Upper lobe of left lung (tissue), 6 donors: ENCODE measurements at regions not wholly inside any gene's neighbourhood (a gene's known extent, or its start where the extent isn't known, plus 50 kb on each side); places are given as distances from the start of the nearest gene placed in this dataset.

Source experiments
- ATAC-seq, 2 donors: fragments of 200-7000 bp; cut with Tn5 transposase; one replicate each; pipeline ENCODE4 v1.9.1; 2022; ENCODE audit warnings: mild to moderate bottlenecking in 2 of 2, moderate library complexity in 2 of 2; ENCODE audit not compliant: low FRiP score in 2 of 2
- DNase-seq, 2 donors: peaks; one replicate each; pipeline ENCODE4 v3.0.0-alpha.2; 2019 to 2020
- H3K27ac ChIP-seq, 4 donors: fragments of 200-600 bp; sonication (generic); one replicate each; pipeline ENCODE4 v1.5.1; 2016 to 2019
- H3K27me3 ChIP-seq, 4 donors: fragments of 200-600 bp; sonication (generic); one replicate each; pipeline ENCODE4 v1.5.1; 2017 to 2019
- H3K36me3 ChIP-seq, 4 donors: fragments of 200-600 bp; sonication (generic); one replicate each; pipeline ENCODE4 v1.5.1; 2016 to 2019
- H3K4me1 ChIP-seq, 4 donors: fragments of 200-600 bp; sonication (generic); one replicate each; pipeline ENCODE4 v1.5.1; 2018 to 2019
- H3K4me3 ChIP-seq, 4 donors: fragments of 200-600 bp; sonication (generic); one replicate each; pipeline ENCODE4 v1.5.1; 2017 to 2019; ENCODE audit warnings: mild to moderate bottlenecking in 2 of 4, moderate library complexity in 1 of 4
- H3K9me3 ChIP-seq, 4 donors: fragments of 200-600 bp; sonication (generic); one replicate each; pipeline ENCODE4 v1.5.1; 2018 to 2019
- CTCF ChIP-seq, 6 experiments: fragments of 450-650 bp in 4 of 6; fragments of 200-600 bp in 2 of 6; sonication (generic) in 2 of 6; IDR thresholded peaks; one replicate each; pipeline ENCODE4 v1.5.1; 2016 to 2019; ENCODE audit warnings: antibody characterized with exemption in 6 of 6
- EP300 ChIP-seq, 4 donors: sonication (generic); formaldehyde crosslinking; IDR thresholded peaks; one replicate each; pipeline ENCODE4 v1.5.1; 2017; ENCODE audit warnings: antibody characterized with exemption in 4 of 4, control low read depth in 2 of 4
- POLR2A ChIP-seq, 4 donors: fragments of 450-650 bp; IDR thresholded peaks; one replicate each; pipeline ENCODE4 v1.5.1; 2016 to 2017; ENCODE audit warnings: antibody characterized with exemption in 4 of 4, mild to moderate bottlenecking in 2 of 4
- POLR2AphosphoS5 ChIP-seq, 2 donors: sonication (generic); formaldehyde crosslinking; IDR thresholded peaks; one replicate each; pipeline ENCODE4 v1.5.1; 2017; ENCODE audit warnings: antibody characterized with exemption in 2 of 2
- WGBS, 2 donors: methylation state at CpG; one replicate each; pipeline ENCODE4 v1.1.5; 2017 to 2018; 5-methylcytosine and 5-hydroxymethylcytosine counted together
- donor health status: DM: no; HTN: no; CAD: no; lungs with moderate emphysema.
- donor health status: DM: no; HTN: yes; CAD: no; lungs with severe emphysema.

GRCh38 chr3:27827041-27827440 is 104.9 kb upstream of the EOMES start:
- H3K4me3 ChIP-seq: no peak overlapping the region
- H3K36me3 ChIP-seq: no peaks in the 10 kb centered on the region
- 68 to 86% methylated on average over 3 of the region's 3 CpGs for WGBS, 2 donors
- ATAC-seq (no peak), DNase-seq (no peak)
- H3K4me1 ChIP-seq: no peaks in the 10 kb centered on the region
- H3K27me3 ChIP-seq: no peaks in the 10 kb centered on the region
- TF ChIP-seq CTCF (IDR thresholded peaks at IDR 0.05): no peak
- no peak for TF ChIP-seq POLR2AphosphoS5 (IDR thresholded peaks at IDR 0.05)
- TF ChIP-seq EP300 (IDR thresholded peaks at IDR 0.05): no peak
- H3K27ac ChIP-seq: no peak overlapping the region
- H3K9me3 ChIP-seq: no peaks in the 10 kb centered on the region

- DNase-seq: no peak
- no peak for ATAC-seq
- TF ChIP-seq EP300 (IDR thresholded peaks at IDR 0.05) (no peak), POLR2A (IDR thresholded peaks at IDR 0.05) (no peak), CTCF (IDR thresholded peaks at IDR 0.05) (no peak), POLR2AphosphoS5 (IDR thresholded peaks at IDR 0.05) (no peak)
- no peaks in the 10 kb centered on the region for H3K36me3 ChIP-seq
- no peaks in the 10 kb centered on the region for H3K4me1 ChIP-seq
- H3K27ac ChIP-seq: no peak overlapping the region
- H3K4me3 ChIP-seq: no peak overlapping the region
- no peaks in the 10 kb centered on the region for H3K9me3 ChIP-seq
- WGBS, 2 donors: 73 to 76% methylated on average over 2 of the region's 2 CpGs
- no peaks in the 10 kb centered on the region for H3K27me3 ChIP-seq
Observed at GRCh38 chr3:27840807-27841594, 118.9 kb upstream of the EOMES start.

- Histone ChIP-seq H3K27me3 (no peaks in the 10 kb centered on the region), H3K27ac (no peak overlapping the region), H3K9me3 (no peaks in the 10 kb centered on the region), H3K36me3 (no peaks in the 10 kb centered on the region), H3K4me1 (no peaks in the 10 kb centered on the region), H3K4me3 (no peak overlapping the region)
- WGBS, 2 donors: 65 to 88% methylated on average over 1 of the region's 1 CpG
- no peak for DNase-seq
- TF ChIP-seq POLR2A (IDR thresholded peaks at IDR 0.05) (no peak), POLR2AphosphoS5 (IDR thresholded peaks at IDR 0.05) (no peak), EP300 (IDR thresholded peaks at IDR 0.05) (no peak), CTCF (IDR thresholded peaks at IDR 0.05) (no peak)
- no peak for ATAC-seq
Observed at GRCh38 chr3:27844052-27844675, 122.0 kb upstream of the EOMES start.

GRCh38 chr3:27847697-27848096 is 125.6 kb upstream of the EOMES start:
- Histone ChIP-seq H3K9me3 (peaks cover 0 to 5% (median 0%) of the 10 kb centered on the region in 4 donors), H3K27ac (no peak overlapping the region), H3K4me3 (no peak overlapping the region), H3K4me1 (no peaks in the 10 kb centered on the region), H3K36me3 (no peaks in the 10 kb centered on the region), H3K27me3 (no peaks in the 10 kb centered on the region)
- 62 to 83% methylated on average over 6 of the region's 6 CpGs for WGBS, 2 donors
- DNase-seq (no peak), ATAC-seq (no peak)
- TF ChIP-seq CTCF (IDR thresholded peaks at IDR 0.05): no peak
- no peak for TF ChIP-seq EP300 (IDR thresholded peaks at IDR 0.05)
- no peak for TF ChIP-seq POLR2A (IDR thresholded peaks at IDR 0.05)
- no peak for TF ChIP-seq POLR2AphosphoS5 (IDR thresholded peaks at IDR 0.05)
